Right ventricle myocardium inferior (tissue), 1 donor: ENCODE measurements at regions not wholly inside any gene's neighbourhood (a gene's known extent, or its start where the extent isn't known, plus 50 kb on each side); places are given as distances from the start of the nearest gene placed in this dataset.

ENCODE experiments used
- ATAC-seq: fragments of 200-7000 bp; cut with Tn5 transposase; one replicate; pipeline ENCODE4 v1.9.1; 2020; ENCODE audit warnings: mild to moderate bottlenecking, moderate library complexity
- DNase-seq: peaks from one replicate; pipeline ENCODE4 v3.0.0; 2021; ENCODE audit errors: missing footprints
- intact Hi-C: fragments of 100-400 bp; cut with DNase I; formaldehyde crosslinking; loops from one replicate; pipeline ENCODE4 v1.11.0; 2022
- donor health status: DM: no; HTN: yes; CAD: no; lungs with severe emphysema.

DNA sequence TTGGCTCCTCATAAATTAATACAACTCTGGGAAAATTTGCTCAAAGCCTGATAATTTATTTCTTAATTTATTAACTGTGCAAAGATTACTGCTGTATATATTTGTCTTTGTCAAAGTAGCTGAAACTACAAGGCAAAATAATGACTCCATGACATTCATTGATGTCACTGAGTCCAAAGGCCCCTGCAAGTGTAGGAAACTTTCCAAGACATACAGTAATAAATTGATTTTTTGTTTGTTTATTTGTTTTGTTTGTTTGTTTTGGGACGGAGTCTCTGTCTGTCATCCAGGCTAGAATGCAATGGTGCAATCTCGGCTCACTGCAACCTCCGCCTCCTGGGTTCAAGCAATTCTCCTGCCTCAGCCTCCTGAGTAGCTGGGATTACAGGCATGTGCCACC is 96.8 kb upstream of the LPP start:
- DNase-seq: no peak
- no peak for ATAC-seq
- intact Hi-C loops: loop anchor here (10.0 kb wide), 1 partner anchor 148 kb away; no protein-coding TSS in a partner anchor

DNA sequence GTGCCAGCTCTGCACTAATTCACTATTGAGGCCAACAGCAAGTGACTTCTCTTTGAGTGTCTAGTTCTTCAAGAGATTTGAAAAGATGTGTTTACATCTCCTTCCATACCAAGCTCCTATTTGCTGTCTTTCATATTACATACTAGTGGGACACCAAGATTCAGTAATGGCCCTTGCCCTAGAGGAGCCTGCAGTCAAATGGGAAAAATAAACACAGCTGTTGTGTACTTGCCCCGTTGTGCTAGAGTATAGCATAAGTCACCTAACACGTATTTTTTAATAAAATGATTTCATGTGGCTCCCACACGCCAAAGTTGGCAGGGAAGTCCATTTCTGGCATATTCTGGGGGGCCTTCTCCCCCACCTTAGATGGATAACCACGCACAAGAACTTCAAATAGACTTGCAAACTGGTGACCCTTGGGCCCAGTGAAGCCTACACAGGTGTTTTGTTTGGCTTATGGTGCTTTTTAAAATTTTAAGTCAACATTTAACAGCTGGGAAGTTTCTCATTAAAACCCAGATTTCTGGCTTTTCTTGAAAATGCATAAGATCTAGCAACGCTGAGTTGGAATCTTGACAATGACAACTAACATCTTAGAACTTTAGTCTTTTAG is 95.3 kb upstream of the LPP start:
- intact Hi-C loops: loop anchor here (10.0 kb wide), 1 partner anchor 146 kb away; no protein-coding TSS in a partner anchor
- ATAC-seq: no peak
- no peak for DNase-seq

DNA sequence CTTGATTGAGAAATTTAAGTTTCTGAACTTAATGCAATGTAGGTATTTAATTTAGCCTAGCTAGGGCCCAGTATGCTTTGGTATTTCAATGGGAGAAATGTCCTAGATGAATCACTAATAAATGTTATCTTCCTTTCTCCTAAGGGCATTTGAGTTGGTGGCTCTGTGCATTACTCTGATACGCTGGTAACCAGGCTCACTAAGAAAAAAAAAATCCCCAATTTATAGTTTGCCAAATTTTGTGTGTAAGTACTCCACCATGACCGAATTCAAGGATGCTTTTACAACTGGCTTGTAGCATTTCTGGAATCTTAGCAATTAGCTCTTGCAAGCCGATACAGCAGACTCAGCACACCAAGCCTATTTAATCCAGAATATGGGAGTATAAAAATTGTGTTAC is 94.6 kb upstream of the LPP start:
- no peak for DNase-seq
- no peak for ATAC-seq
- intact Hi-C loops: loop anchor here (10.0 kb wide), 1 partner anchor 145 kb away; no protein-coding TSS in a partner anchor

- ATAC-seq (no peak), DNase-seq (no peak)
- intact Hi-C loops: no loop called here
Observed at GRCh38 chr3:188060264-188060835, 93.6 kb upstream of the LPP start.

DNA sequence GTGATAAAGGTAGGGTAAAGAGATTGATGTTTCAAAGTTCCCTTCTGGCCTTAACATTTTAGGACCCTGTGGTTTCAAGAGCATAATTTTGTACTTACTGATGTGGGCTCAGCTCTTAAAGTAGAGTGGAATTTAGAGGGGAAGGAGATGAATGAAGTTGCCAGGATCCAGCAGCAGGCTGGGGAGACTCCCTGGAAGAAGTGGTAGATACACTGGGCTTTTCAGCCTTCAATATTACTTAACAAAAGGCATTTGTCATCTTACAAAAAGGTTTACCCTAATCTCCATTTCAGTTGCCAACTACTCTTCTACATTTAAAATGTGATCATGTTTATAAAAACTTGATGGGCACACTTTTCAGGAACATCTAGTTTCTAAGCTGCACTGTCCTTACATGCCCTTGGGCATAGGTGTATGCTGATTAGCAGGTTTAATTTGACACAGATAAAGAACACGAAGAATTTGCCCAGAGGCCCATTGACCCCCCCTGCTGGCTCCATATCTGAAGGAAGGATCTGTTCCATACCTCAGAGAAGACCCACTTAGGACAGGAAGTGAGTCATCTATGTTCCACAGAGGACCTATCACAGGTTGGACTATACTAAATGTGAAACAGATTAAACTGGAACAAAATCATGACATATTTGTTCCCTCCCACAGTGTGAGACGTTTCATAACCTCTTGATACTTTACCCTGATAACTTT is 93.0 kb upstream of the LPP start:
- no peak for ATAC-seq

GRCh38 chr3:188062216-188062615 is 91.7 kb upstream of the LPP start:
- no peak for DNase-seq
- intact Hi-C loops: no loop called here
- no peak for ATAC-seq

More for the DNA sequence above, 93.0 kb upstream of the LPP start:
- no peak for DNase-seq
- intact Hi-C loops: no loop called here

- no peak for DNase-seq
- ATAC-seq: no peak
- intact Hi-C loops: no loop called here
Observed at GRCh38 chr3:188064831-188065493, 89.0 kb upstream of the LPP start.

GRCh38 chr3:188066141-188066540 is 87.8 kb upstream of the LPP start:
- ATAC-seq (no peak), DNase-seq (no peak)

GRCh38 chr3:188067932-188068331 is 86.0 kb upstream of the LPP start:
- ATAC-seq (no peak), DNase-seq (no peak)
- intact Hi-C loops: no loop called here

More at GRCh38 chr3:188066141-188066540, 87.8 kb upstream of the LPP start:
- intact Hi-C loops: no loop called here

DNA sequence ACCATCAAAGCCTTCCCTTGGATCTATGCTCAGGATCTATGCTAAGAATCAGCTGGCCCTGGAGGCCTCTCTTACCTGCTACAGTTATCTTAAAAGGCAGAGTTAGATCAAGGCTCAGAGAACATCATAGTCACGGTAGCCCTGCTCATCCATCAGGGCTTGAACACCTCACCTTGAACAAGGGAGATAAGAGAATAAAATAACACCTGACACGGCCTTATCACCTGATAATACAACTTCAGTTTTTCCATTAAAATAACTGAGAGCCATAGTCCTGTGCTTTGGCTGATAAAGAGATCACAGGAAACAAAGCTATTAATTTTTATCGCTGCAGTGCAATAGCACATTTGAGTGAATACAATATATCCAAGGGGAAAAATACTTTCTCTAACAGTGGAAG is 85.6 kb upstream of the LPP start:
- no peak for DNase-seq
- no peak for ATAC-seq
- intact Hi-C loops: no loop called here

GRCh38 chr3:188071636-188072035 is 82.3 kb upstream of the LPP start:
- no peak for DNase-seq
- ATAC-seq: no peak
- intact Hi-C loops: no loop called here

GRCh38 chr3:188076176-188076575 is 77.8 kb upstream of the LPP start:
- intact Hi-C loops: no loop called here
- peak; percentile 72 for ATAC-seq
- peak; percentile 61 for DNase-seq

GRCh38 chr3:188077160-188077799 is 76.7 kb upstream of the LPP start:
- no peak for DNase-seq

GRCh38 chr3:188080091-188080490 is 73.9 kb upstream of the LPP start:
- intact Hi-C loops: no loop called here
- no peak for ATAC-seq
- DNase-seq: no peak

More at GRCh38 chr3:188077160-188077799, 76.7 kb upstream of the LPP start:
- intact Hi-C loops: no loop called here
- peak; percentile 82 for ATAC-seq

DNA sequence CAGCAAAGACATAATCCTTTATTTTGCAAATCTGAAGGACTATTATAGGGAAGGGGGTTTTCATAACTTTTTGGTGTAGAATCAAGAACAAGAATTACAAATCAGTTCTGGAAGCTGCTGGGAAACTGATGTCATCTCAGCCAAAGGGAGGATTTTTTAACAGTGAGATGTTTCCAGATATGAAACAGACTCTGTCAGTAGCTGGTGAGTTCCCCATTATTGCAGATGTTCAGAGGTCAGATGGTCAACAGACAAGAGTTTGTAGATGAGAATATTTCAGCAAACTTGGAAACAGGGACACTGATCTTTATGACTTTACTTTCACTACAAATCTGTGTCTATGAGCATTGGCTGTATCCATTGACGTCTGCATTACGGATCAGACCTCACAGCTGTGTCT is 71.9 kb upstream of the LPP start:
- ATAC-seq (no peak), DNase-seq (no peak)
- intact Hi-C loops: no loop called here

DNA sequence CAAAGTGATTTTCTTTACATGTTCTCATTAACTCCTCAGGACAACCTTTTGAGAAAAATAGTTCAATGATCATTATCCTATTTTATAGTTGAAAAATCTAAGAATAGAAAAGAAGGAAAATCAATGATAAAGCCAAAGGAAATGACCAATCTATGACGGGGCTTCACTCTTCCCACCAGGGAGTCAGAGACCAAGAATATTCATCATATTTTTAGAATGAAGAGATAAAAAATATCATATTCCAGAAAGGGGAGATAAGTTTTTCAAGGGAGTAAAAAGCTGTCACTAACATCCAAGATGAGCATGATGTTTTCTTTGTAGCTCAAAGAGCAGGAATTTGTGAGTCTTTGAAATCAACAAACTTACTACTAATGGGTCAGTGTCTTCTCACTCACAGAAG is 71.5 kb upstream of the LPP start:
- DNase-seq (no peak), ATAC-seq (no peak)
- intact Hi-C loops: no loop called here

- DNase-seq: no peak
- no peak for ATAC-seq
- intact Hi-C loops: no loop called here
Observed at GRCh38 chr3:188083011-188083410, 70.9 kb upstream of the LPP start.

GRCh38 chr3:188084752-188085583 is 69.0 kb upstream of the LPP start:
- DNase-seq: no peak
- ATAC-seq: no peak
- intact Hi-C loops: no loop called here
